HCT116 (cell line): ENCODE measurements at regions not wholly inside any gene's neighbourhood (a gene's known extent, or its start where the extent isn't known, plus 50 kb on each side); places are given as distances from the start of the nearest gene placed in this dataset.

Experiments
- ATAC-seq: fragments of 200-7000 bp; cut with Tn5 transposase; 2 replicates; pipeline ENCODE4 v1.9.1; 2020; ENCODE audit warnings: mild to moderate bottlenecking, moderate library complexity
- BruUV-seq: library from RNA; stranded (reverse); fragments of 400-500 nt; replicated peaks from 2 replicates; lab custom pipeline; 2021; lab: Mats Ljungman, UMichigan
- CTCF ChIA-PET: fragments of 300-600 bp; sonication (Branson Sonifier 250); formaldehyde crosslinking; loops from one replicate; lab custom pipeline; 2021; ENCODE audit warnings: antibody characterized with exemption; lab: Charles Lee
- POLR2A ChIA-PET: fragments of 300-600, 350-600 bp; sonication (Branson Sonifier 250); formaldehyde crosslinking; loops from one replicate; lab custom pipeline; 2021; ENCODE audit warnings: antibody characterized with exemption; lab: Charles Lee
- RAD21 ChIA-PET, 2 experiments: fragments of 300-600 bp; sonication (Branson Sonifier 250); formaldehyde crosslinking; loops; one replicate each; lab custom pipeline; 2023; ENCODE audit warnings: low total read pairs in 2 of 2; ENCODE audit not compliant: uncharacterized antibody in 2 of 2, unreplicated experiment in 2 of 2, low non-redundant PET in 1 of 2; lab: Charles Lee
- DNase-seq: peaks from one replicate; pipeline ENCODE4 v3.0.0-alpha.2; 2010; ENCODE audit warnings: low read depth, low spot score
- H2AFZ ChIP-seq: fragments of 200-600 bp; shearing (Covaris generic), sonication (generic); 2 replicates; pipeline ENCODE4 v1.6.1; 2017; ENCODE audit warnings: low read depth, mixed run types, mixed read lengths, antibody characterized with exemption, low read length; ENCODE audit not compliant: poor library complexity, severe bottlenecking
- H3K27ac ChIP-seq: 2 replicates; pipeline ENCODE4 v1.5.1; 2012; ENCODE audit warnings: low read depth, low read length
- H3K27me3 ChIP-seq: fragments of 200-600 bp; sonication (generic); 2 replicates; pipeline ENCODE4 v1.6.1; 2016; ENCODE audit warnings: mixed run types, low read length, mixed read lengths; ENCODE audit not compliant: insufficient read depth
- H3K36me3 ChIP-seq, 2 experiments: fragments of 200-500 bp in 1 of 2; fragments of 200-600 bp in 1 of 2; sonication (Bioruptor generic) in 1 of 2; sonication (generic) in 1 of 2; 2 replicates each; pipeline versions ENCODE4 v1.5.1 to v1.6.1; 2014 to 2016; ENCODE audit warnings: low read length in 2 of 2, inconsistent platforms in 1 of 2, mixed read lengths in 1 of 2, mixed run types in 1 of 2; ENCODE audit not compliant: insufficient read depth in 2 of 2, control insufficient read depth in 1 of 2
- H3K4me1 ChIP-seq, 2 experiments: fragments of 200-600 bp in 1 of 2; sonication (generic) in 1 of 2; 2 replicates each; pipeline versions ENCODE4 v1.5.1 to v1.6.1; 2012 to 2017; ENCODE audit warnings: low read length in 2 of 2, inconsistent platforms in 1 of 2, mild to moderate bottlenecking in 1 of 2, mixed read lengths in 1 of 2, mixed run types in 1 of 2, moderate library complexity in 1 of 2; ENCODE audit not compliant: insufficient read depth in 2 of 2, control insufficient read depth in 1 of 2
- H3K4me2 ChIP-seq: fragments of 200-600 bp; sonication (generic); 2 replicates; pipeline ENCODE4 v1.6.1; 2017; ENCODE audit warnings: mixed run types, low read length, mixed read lengths
- H3K4me3 ChIP-seq, 2 experiments: fragments of 200-600 bp in 1 of 2; sonication (generic) in 1 of 2; replicated peaks in 1 of 2; 2 replicates each; pipeline ENCODE4 v1.5.1; 2011 to 2016; ENCODE audit warnings: low read length in 2 of 2, control low read depth in 1 of 2, low read depth in 1 of 2, mild to moderate bottlenecking in 1 of 2, mixed read lengths in 1 of 2, mixed run types in 1 of 2
- H3K79me2 ChIP-seq: fragments of 200-600 bp; sonication (generic); 2 replicates; pipeline ENCODE4 v1.6.1; 2017; ENCODE audit warnings: mild to moderate bottlenecking, mixed run types, low read length, moderate library complexity, mixed read lengths; ENCODE audit not compliant: insufficient read depth
- H3K9ac ChIP-seq: fragments of 200-600 bp; sonication (generic); 2 replicates; pipeline ENCODE4 v1.6.1; 2016; ENCODE audit warnings: low read length, mixed read lengths
- H3K9me2 ChIP-seq: fragments of 200-600 bp; sonication (generic), shearing (Covaris generic); 2 replicates; pipeline ENCODE4 v1.6.1; 2017; ENCODE audit warnings: mixed run types, mild to moderate bottlenecking, moderate library complexity; ENCODE audit not compliant: insufficient read depth
- H3K9me3 ChIP-seq, 2 experiments: fragments of 200-500 bp in 1 of 2; fragments of 200-600 bp in 1 of 2; sonication (Bioruptor generic) in 1 of 2; sonication (generic) in 1 of 2; 2 replicates each; pipeline ENCODE4 v1.6.1; 2014 to 2017; ENCODE audit warnings: low read length in 2 of 2, mixed read lengths in 2 of 2, inconsistent platforms in 1 of 2, low read depth in 1 of 2, mild to moderate bottlenecking in 1 of 2, mixed run types in 1 of 2, moderate library complexity in 1 of 2; ENCODE audit not compliant: control insufficient read depth in 1 of 2, insufficient read depth in 1 of 2
- H4K20me1 ChIP-seq: fragments of 200-600 bp; sonication (generic), shearing (Covaris generic); 2 replicates; pipeline ENCODE4 v1.6.1; 2017; ENCODE audit warnings: mixed run types, mild to moderate bottlenecking, moderate library complexity; ENCODE audit not compliant: insufficient read depth
- ATF3 ChIP-seq: IDR thresholded peaks from 2 replicates; pipeline ENCODE4 v1.6.1; 2012
- CBX3 ChIP-seq: IDR thresholded peaks from 2 replicates; pipeline ENCODE4 v1.6.1; 2012; ENCODE audit warnings: low read depth
- ELF1 ChIP-seq: IDR thresholded peaks from 2 replicates; pipeline ENCODE4 v1.6.1; 2012; ENCODE audit warnings: low read depth, borderline replicate concordance
- EZH2 ChIP-seq: fragments of 200-600 bp; sonication (generic); IDR thresholded peaks from 2 replicates; pipeline ENCODE4 v1.6.1; 2017; ENCODE audit warnings: antibody characterized with exemption, mixed run types
- EZH2phosphoT487 ChIP-seq: fragments of 200-600 bp; IDR thresholded peaks from 2 replicates; pipeline ENCODE4 v1.6.1; 2018; ENCODE audit warnings: antibody characterized with exemption, borderline replicate concordance
- FOSL1 ChIP-seq: IDR thresholded peaks from 2 replicates; pipeline ENCODE4 v1.6.1; 2012; ENCODE audit warnings: low read depth
- JUND ChIP-seq: IDR thresholded peaks from 2 replicates; pipeline ENCODE4 v1.6.1; 2012
- MAX ChIP-seq: IDR thresholded peaks from 2 replicates; pipeline ENCODE4 v1.6.1; 2012
- RAD21 ChIP-seq: IDR thresholded peaks from 2 replicates; pipeline ENCODE4 v1.6.1; 2012; ENCODE audit warnings: low read depth, mild to moderate bottlenecking
- SP1 ChIP-seq: IDR thresholded peaks from 2 replicates; pipeline ENCODE4 v1.6.1; 2012; ENCODE audit warnings: low read depth
- SRF ChIP-seq: IDR thresholded peaks from 2 replicates; pipeline ENCODE4 v1.6.1; 2012; ENCODE audit warnings: low read depth
- TCF7L2 ChIP-seq: IDR thresholded peaks from 2 replicates; pipeline ENCODE4 v1.7.0; 2011; ENCODE audit warnings: borderline replicate concordance, inconsistent platforms; ENCODE audit not compliant: insufficient read depth, insufficient read length; ENCODE audit errors: extremely low read depth
- YY1 ChIP-seq: IDR thresholded peaks from 2 replicates; pipeline ENCODE4 v1.6.1; 2011; ENCODE audit warnings: low read length, low read depth, moderate library complexity, mild to moderate bottlenecking; ENCODE audit not compliant: insufficient replicate concordance; ENCODE audit errors: extremely low read depth
- ZFX ChIP-seq: fragments of 450-650 bp; IDR thresholded peaks from 2 replicates; pipeline ENCODE4 v1.6.1; 2017
- intact Hi-C: fragments of 100-400 bp; cut with micrococcal nuclease; formaldehyde crosslinking; loops from 2 replicates; pipeline ENCODE4 v1.10.0; 2022

GRCh38 chr12:67001251-67001650 lies 267.9 kb upstream of the CAND1 start:
- Histone ChIP-seq H4K20me1 (no peaks in the 10 kb centered on the region), H3K36me3 (no peaks in the 10 kb centered on the region), H3K9me3 (no peaks in the 10 kb centered on the region), H3K9ac (no peak overlapping the region), H3K27me3 (peaks cover 51% of the 10 kb centered on the region), H3K4me3 (no peak overlapping the region), H3K4me2 (no peak overlapping the region), H3K27ac (no peak overlapping the region), H3K4me1 (no peaks in the 10 kb centered on the region), H2AFZ (no peak overlapping the region), H3K79me2 (no peaks in the 10 kb centered on the region), H3K9me2 (no peaks in the 10 kb centered on the region)
- no TSS peak for BruUV-seq
- DNase-seq (no peak), ATAC-seq (no peak)
- TF ChIP-seq YY1 (no peak), CBX3 (no peak), RAD21 (no peak), SRF (no peak), MAX (no peak), TCF7L2 (no peak)
- CTCF ChIA-PET, result no interaction called here
- intact Hi-C loops, result no loop called here
- POLR2A ChIA-PET, result no interaction called here
- RAD21 ChIA-PET, result no interaction called here

- no peak for DNase-seq
- Histone ChIP-seq H3K9ac (no peak overlapping the region), H3K9me2 (no peaks in the 10 kb centered on the region), H3K9me3 (no peaks in the 10 kb centered on the region), H3K79me2 (no peaks in the 10 kb centered on the region), H3K4me3 (no peak overlapping the region), H4K20me1 (no peaks in the 10 kb centered on the region), H3K27ac (no peak overlapping the region), H3K36me3 (no peaks in the 10 kb centered on the region), H3K27me3 (peaks cover 56% of the 10 kb centered on the region), H3K4me2 (no peak overlapping the region), H3K4me1 (no peaks in the 10 kb centered on the region), H2AFZ (no peak overlapping the region)
- ATAC-seq, result no peak
- no peak for TF ChIP-seq JUND
- TF ChIP-seq EZH2phosphoT487, result no peak
- no peak for TF ChIP-seq EZH2
- no peak for TF ChIP-seq ZFX
- TF ChIP-seq ATF3, result no peak
- TF ChIP-seq RAD21, result no peak
- no peak for TF ChIP-seq SRF
- TF ChIP-seq FOSL1, result no peak
- TF ChIP-seq SP1, result no peak
- TF ChIP-seq ELF1, result no peak
- no TSS peak for BruUV-seq
- intact Hi-C loops, result no loop called here
- RAD21 ChIA-PET, result no interaction called here
- CTCF ChIA-PET, result no interaction called here
- POLR2A ChIA-PET, result no interaction called here
Measured at GRCh38 chr12:67002720-67003119, 266.4 kb upstream of the CAND1 start.
